Activated CD8-positive, alpha-beta memory T cell treated with anti-CD3 and anti-CD28 coated beads, Interleukin-2, amount 10 ng/mL, durations not matched to agents 7 days and 5 days (primary cell): ENCODE measurements at regions not wholly inside any gene's neighbourhood (a gene's known extent, or its start where the extent isn't known, plus 50 kb on each side); places are given as distances from the start of the nearest gene placed in this dataset.

Source experiments
- ATAC-seq: fragments of 150-1000 bp; cut with Tn5 transposase; one replicate; pipeline ENCODE4 v1.10.0; 2021; ENCODE audit warnings: moderate library complexity
- CTCF ChIA-PET: fragments of 350-600 bp; sonication (Branson Sonifier 250); formaldehyde crosslinking; loops from one replicate; lab custom pipeline; 2021; ENCODE audit warnings: antibody characterized with exemption; lab: Charles Lee
- DNase-seq: peaks from one replicate; pipeline ENCODE4 v3.0.0-alpha.2; 2020
- H3K27ac Mint-ChIP-seq: one replicate; pipeline ENCODE4 v1.8.0; 2021; ENCODE audit warnings: mild to moderate bottlenecking, mixed read lengths
- H3K27me3 Mint-ChIP-seq: one replicate; pipeline ENCODE4 v1.8.0; 2021; ENCODE audit warnings: mixed read lengths
- H3K36me3 Mint-ChIP-seq: one replicate; pipeline ENCODE4 v1.8.0; 2021; ENCODE audit warnings: mild to moderate bottlenecking, mixed read lengths
- H3K4me1 Mint-ChIP-seq: one replicate; pipeline ENCODE4 v1.8.0; 2021; ENCODE audit warnings: mixed read lengths
- H3K4me3 Mint-ChIP-seq: one replicate; pipeline ENCODE4 v1.8.0; 2021; ENCODE audit warnings: mild to moderate bottlenecking, moderate library complexity, mixed read lengths
- H3K9me3 Mint-ChIP-seq: one replicate; pipeline ENCODE4 v1.8.0; 2022; ENCODE audit warnings: low read depth, mixed read lengths

- CTCF ChIA-PET: no interaction called here
- Mint-ChIP-seq H3K4me1 (peaks cover 21% of the 10 kb centered on the region), H3K9me3 (peaks cover 10% of the 10 kb centered on the region), H3K27ac (no peak overlapping the region), H3K36me3 (peaks cover 29% of the 10 kb centered on the region), H3K4me3 (no peak overlapping the region), H3K27me3 (no peaks in the 10 kb centered on the region)
- DNase-seq (no peak), ATAC-seq (no peak)
Observed at GRCh38 chr2:101559551-101559950, 84.6 kb upstream of the RFX8 start.

GRCh38 chr2:101558740-101559525 is 84.0 kb upstream of the RFX8 start:
- H3K36me3 Mint-ChIP-seq: peaks cover 29% of the 10 kb centered on the region
- peaks cover 2% of the 10 kb centered on the region for H3K27me3 Mint-ChIP-seq
- no peak overlapping the region for H3K27ac Mint-ChIP-seq
- peaks cover 21% of the 10 kb centered on the region for H3K4me1 Mint-ChIP-seq
- ATAC-seq: no peak
- H3K9me3 Mint-ChIP-seq: peaks cover 10% of the 10 kb centered on the region
- DNase-seq: no peak
- no peak overlapping the region for H3K4me3 Mint-ChIP-seq
- CTCF ChIA-PET: no interaction called here

GRCh38 chr2:101556033-101556459 is 81.1 kb upstream of the RFX8 start:
- peaks cover 2% of the 10 kb centered on the region for H3K27me3 Mint-ChIP-seq
- DNase-seq: no peak
- peaks cover 23% of the 10 kb centered on the region for H3K4me1 Mint-ChIP-seq
- peaks cover 14% of the 10 kb centered on the region for H3K36me3 Mint-ChIP-seq
- ATAC-seq: no peak
- CTCF ChIA-PET: no interaction called here
- no peak overlapping the region for H3K27ac Mint-ChIP-seq
- peaks cover 10% of the 10 kb centered on the region for H3K9me3 Mint-ChIP-seq
- no peak overlapping the region for H3K4me3 Mint-ChIP-seq

- Mint-ChIP-seq H3K9me3 (no peaks in the 10 kb centered on the region), H3K27ac (peak overlapping the region; percentile 68), H3K36me3 (no peaks in the 10 kb centered on the region), H3K27me3 (peaks cover 2% of the 10 kb centered on the region), H3K4me3 (no peak overlapping the region), H3K4me1 (peaks cover 20% of the 10 kb centered on the region)
- DNase-seq: no peak
- ATAC-seq: no peak
- CTCF ChIA-PET: no interaction called here
Observed at GRCh38 chr2:101551336-101551888, 76.5 kb upstream of the RFX8 start.

- ATAC-seq (no peak), DNase-seq (no peak)
- Mint-ChIP-seq H3K27ac (no peak overlapping the region), H3K36me3 (no peaks in the 10 kb centered on the region), H3K4me1 (peaks cover 20% of the 10 kb centered on the region), H3K4me3 (no peak overlapping the region), H3K9me3 (no peaks in the 10 kb centered on the region), H3K27me3 (peaks cover 2% of the 10 kb centered on the region)
- CTCF ChIA-PET: interaction anchor here (1.2 kb wide), 1 partner anchor 31 kb away, joined by 3 read pairs; no protein-coding TSS in a partner anchor
Observed at GRCh38 chr2:101550555-101550954, 75.6 kb upstream of the RFX8 start.

GRCh38 chr2:101549371-101549770 is 74.5 kb upstream of the RFX8 start:
- no peak for ATAC-seq

GRCh38 chr2:101546376-101547058 is 71.6 kb upstream of the RFX8 start:
- no peaks in the 10 kb centered on the region for H3K36me3 Mint-ChIP-seq
- ATAC-seq (no peak), DNase-seq (no peak)
- H3K27me3 Mint-ChIP-seq: peaks cover 15% of the 10 kb centered on the region
- no peak overlapping the region for H3K4me3 Mint-ChIP-seq
- H3K9me3 Mint-ChIP-seq: no peaks in the 10 kb centered on the region
- H3K27ac Mint-ChIP-seq: no peak overlapping the region
- H3K4me1 Mint-ChIP-seq: peaks cover 11% of the 10 kb centered on the region
- CTCF ChIA-PET: interaction anchor here (0.9 kb wide), 1 partner anchor 285 kb away, joined by 3 read pairs; no protein-coding TSS in a partner anchor

More at GRCh38 chr2:101549371-101549770, 74.5 kb upstream of the RFX8 start:
- Mint-ChIP-seq H3K4me3 (no peak overlapping the region), H3K4me1 (peaks cover 20% of the 10 kb centered on the region), H3K9me3 (no peaks in the 10 kb centered on the region), H3K27me3 (peaks cover 6% of the 10 kb centered on the region), H3K27ac (no peak overlapping the region), H3K36me3 (no peaks in the 10 kb centered on the region)
- DNase-seq: no peak
- CTCF ChIA-PET: no interaction called here

GRCh38 chr2:101545950-101546349 is 71.0 kb upstream of the RFX8 start:
- no peak for ATAC-seq
- DNase-seq: no peak
- H3K4me3 Mint-ChIP-seq: no peak overlapping the region

GRCh38 chr2:101540518-101540917 is 65.6 kb upstream of the RFX8 start:
- H3K4me1 Mint-ChIP-seq: no peaks in the 10 kb centered on the region
- ATAC-seq (no peak), DNase-seq (no peak)
- H3K27ac Mint-ChIP-seq: no peak overlapping the region
- peaks cover 27% of the 10 kb centered on the region for H3K27me3 Mint-ChIP-seq
- CTCF ChIA-PET: interaction anchor here (1.1 kb wide), 1 partner anchor 40 kb away, joined by 3 read pairs; no protein-coding TSS in a partner anchor
- no peaks in the 10 kb centered on the region for H3K36me3 Mint-ChIP-seq
- no peak overlapping the region for H3K4me3 Mint-ChIP-seq
- H3K9me3 Mint-ChIP-seq: no peaks in the 10 kb centered on the region

More at GRCh38 chr2:101545950-101546349, 71.0 kb upstream of the RFX8 start:
- H3K4me1 Mint-ChIP-seq: peaks cover 5% of the 10 kb centered on the region
- CTCF ChIA-PET: no interaction called here
- peaks cover 19% of the 10 kb centered on the region for H3K27me3 Mint-ChIP-seq
- no peak overlapping the region for H3K27ac Mint-ChIP-seq
- H3K9me3 Mint-ChIP-seq: no peaks in the 10 kb centered on the region
- H3K36me3 Mint-ChIP-seq: no peaks in the 10 kb centered on the region

- Mint-ChIP-seq H3K27ac (no peak overlapping the region), H3K4me1 (no peaks in the 10 kb centered on the region), H3K36me3 (no peaks in the 10 kb centered on the region), H3K9me3 (no peaks in the 10 kb centered on the region), H3K4me3 (no peak overlapping the region), H3K27me3 (peaks cover 17% of the 10 kb centered on the region)
- no peak for ATAC-seq
- CTCF ChIA-PET: no interaction called here
- DNase-seq: no peak
Observed at GRCh38 chr2:101538076-101538475, 63.2 kb upstream of the RFX8 start.

GRCh38 chr2:101534149-101534611 is 59.3 kb upstream of the RFX8 start:
- Mint-ChIP-seq H3K9me3 (no peaks in the 10 kb centered on the region), H3K27me3 (peaks cover 5% of the 10 kb centered on the region), H3K36me3 (no peaks in the 10 kb centered on the region), H3K4me3 (no peak overlapping the region), H3K27ac (no peak overlapping the region), H3K4me1 (no peaks in the 10 kb centered on the region)
- CTCF ChIA-PET: no interaction called here
- DNase-seq: no peak
- ATAC-seq: no peak

- H3K27me3 Mint-ChIP-seq: peaks cover 5% of the 10 kb centered on the region
- DNase-seq: no peak
- CTCF ChIA-PET: no interaction called here
- no peak overlapping the region for H3K4me3 Mint-ChIP-seq
- ATAC-seq: no peak
- no peaks in the 10 kb centered on the region for H3K36me3 Mint-ChIP-seq
- H3K9me3 Mint-ChIP-seq: no peaks in the 10 kb centered on the region
- no peaks in the 10 kb centered on the region for H3K4me1 Mint-ChIP-seq
- no peak overlapping the region for H3K27ac Mint-ChIP-seq
Observed at GRCh38 chr2:101533561-101534148, 58.7 kb upstream of the RFX8 start.

- no peaks in the 10 kb centered on the region for H3K9me3 Mint-ChIP-seq
- peaks cover 9% of the 10 kb centered on the region for H3K27me3 Mint-ChIP-seq
- peaks cover 1% of the 10 kb centered on the region for H3K36me3 Mint-ChIP-seq
- CTCF ChIA-PET: no interaction called here
- ATAC-seq: no peak
- DNase-seq: no peak
- no peaks in the 10 kb centered on the region for H3K4me1 Mint-ChIP-seq
- no peak overlapping the region for H3K27ac Mint-ChIP-seq
- no peak overlapping the region for H3K4me3 Mint-ChIP-seq
Observed at GRCh38 chr2:101528501-101528900, 53.6 kb upstream of the RFX8 start.
